GM12878 (cell line): ENCODE measurements at regions not wholly inside any gene's neighbourhood (a gene's known extent, or its start where the extent isn't known, plus 50 kb on each side); places are given as distances from the start of the nearest gene placed in this dataset.

Experiments
- ATAC-seq: fragments of 200-7000 bp; cut with Tn5 transposase; 3 replicates; pipeline ENCODE4 v1.9.1; 2020; ENCODE audit warnings: mild to moderate bottlenecking, moderate library complexity
- BruUV-seq: library from RNA; stranded (reverse); fragments of 400-500 nt; replicated peaks from 2 replicates; lab custom pipeline; 2021; lab: Mats Ljungman, UMichigan
- CTCF ChIA-PET: fragments of 300-600 bp; sonication (Branson Sonifier 250); formaldehyde crosslinking; extraction: SDS; loops from one replicate; lab custom pipeline; 2021; ENCODE audit warnings: inconsistent platforms; lab: Yijun Ruan, JAX
- POLR2A ChIA-PET: fragments of 350-600 bp; formaldehyde crosslinking; extraction: SDS; loops from one replicate; lab custom pipeline; 2021; ENCODE audit warnings: inconsistent platforms; lab: Charles Lee
- RAD21 ChIA-PET: fragments of 300-600 bp; sonication (Branson Sonifier 250); formaldehyde crosslinking; loops from one replicate; lab custom pipeline; 2023; ENCODE audit warnings: antibody characterized with exemption; ENCODE audit not compliant: unreplicated experiment; lab: Charles Lee
- SMC1A ChIA-PET: fragments of 300-600 bp; sonication (Branson Sonifier 250); formaldehyde crosslinking; loops from one replicate; lab custom pipeline; 2023; ENCODE audit not compliant: unreplicated experiment, uncharacterized antibody; lab: Charles Lee
- DNase-seq: peaks from one replicate; pipeline ENCODE4 v3.0.0-alpha.2; 2011; ENCODE audit warnings: low read depth, low spot score
- FAIRE-seq: peaks from 3 replicates; lab custom pipeline; 2011; peaks lifted over from hg19 to GRCh38; lab: Jason Lieb, UNC
- H2AFZ ChIP-seq: 2 replicates; pipeline ENCODE4 v1.6.0; 2011; ENCODE audit warnings: low read depth, low read length, control low read depth; ENCODE audit not compliant: control insufficient read depth
- H3K27ac ChIP-seq: 2 replicates; pipeline ENCODE4 v1.5.1; 2011; ENCODE audit warnings: control low read depth; ENCODE audit not compliant: control insufficient read depth, insufficient read depth
- H3K27me3 ChIP-seq, 2 experiments: replicated peaks in 1 of 2; 2 replicates each; pipeline versions ENCODE4 v1.6.0 to v1.6.1; 2011; ENCODE audit warnings: low read length in 1 of 2; ENCODE audit not compliant: control insufficient read depth in 2 of 2, insufficient read depth in 2 of 2
- H3K36me3 ChIP-seq, 2 experiments: 2 replicates each; pipeline ENCODE4 v1.5.1; 2011; ENCODE audit warnings: low read length in 1 of 2; ENCODE audit not compliant: control insufficient read depth in 2 of 2, insufficient read depth in 2 of 2
- H3K4me1 ChIP-seq: 2 replicates; pipeline ENCODE4 v1.6.1; 2011; ENCODE audit warnings: mild to moderate bottlenecking, low read length, moderate library complexity, mixed read lengths; ENCODE audit not compliant: control insufficient read depth, insufficient read depth
- H3K4me2 ChIP-seq: 2 replicates; pipeline ENCODE4 v1.6.0; 2011; ENCODE audit warnings: control low read depth; ENCODE audit not compliant: control insufficient read depth, insufficient read depth
- H3K4me3 ChIP-seq: fragments of 200-600 bp; sonication (generic); 2 replicates; pipeline ENCODE4 v1.5.1; 2016
- H3K79me2 ChIP-seq: 2 replicates; pipeline ENCODE4 v1.6.0; 2011; ENCODE audit warnings: low read length; ENCODE audit not compliant: control insufficient read depth, insufficient read depth
- H3K9ac ChIP-seq: 2 replicates; pipeline ENCODE4 v1.8.0; 2011; ENCODE audit warnings: low read length, control low read depth, mixed read lengths; ENCODE audit not compliant: control insufficient read depth, insufficient read depth
- H3K9me3 ChIP-seq: replicated peaks from 3 replicates; pipeline ENCODE4 v1.5.1; 2011; ENCODE audit warnings: mild to moderate bottlenecking, low read length; ENCODE audit not compliant: control insufficient read depth, insufficient read depth
- H4K20me1 ChIP-seq: 2 replicates; pipeline ENCODE4 v1.6.0; 2011; ENCODE audit not compliant: control insufficient read depth, insufficient read depth
- CREB1 ChIP-seq: IDR thresholded peaks from 2 replicates; pipeline ENCODE4 v1.6.1; 2012; ENCODE audit warnings: low read depth, mild to moderate bottlenecking, inconsistent platforms
- GABPA ChIP-seq: IDR thresholded peaks from 2 replicates; pipeline ENCODE4 v1.6.1; 2014; ENCODE audit warnings: antibody characterized with exemption, low read depth, mild to moderate bottlenecking, inconsistent platforms
- HDAC6 ChIP-seq: fragments of 200-600 bp; sonication (generic); IDR thresholded peaks from one replicate; pipeline ENCODE4 v1.8.0; 2017; ENCODE audit warnings: antibody characterized with exemption; ENCODE audit not compliant: unreplicated experiment
- LARP7 ChIP-seq: fragments of 450-650 bp; IDR thresholded peaks from 2 replicates; pipeline ENCODE4 v1.6.1; 2017; ENCODE audit warnings: mild to moderate bottlenecking
- MXI1 ChIP-seq: fragments of 150-350 bp; IDR thresholded peaks from 2 replicates; pipeline ENCODE4 v1.6.1; 2011; ENCODE audit warnings: low read depth, mild to moderate bottlenecking, inconsistent platforms, low read length, improper control_type of control experiment
- MYB ChIP-seq: fragments of 150-350 bp; IDR thresholded peaks from 2 replicates; pipeline ENCODE4 v1.6.1; 2014; ENCODE audit warnings: mild to moderate bottlenecking, low read depth, low read length, borderline replicate concordance
- MYC ChIP-seq: IDR thresholded peaks from 2 replicates; pipeline ENCODE4 v1.6.1; 2011; ENCODE audit warnings: mild to moderate bottlenecking, low read length, moderate library complexity, inconsistent platforms; ENCODE audit not compliant: insufficient read depth, insufficient replicate concordance, insufficient read length, severe bottlenecking
- NFIC ChIP-seq: IDR thresholded peaks from 2 replicates; pipeline ENCODE4 v1.6.1; 2012; ENCODE audit warnings: low read depth, mild to moderate bottlenecking, inconsistent platforms, low read length, moderate library complexity
- NR2C2 ChIP-seq: IDR thresholded peaks from 2 replicates; pipeline ENCODE4 v1.6.1; 2011; ENCODE audit warnings: borderline replicate concordance, low read depth; ENCODE audit not compliant: control insufficient read depth, insufficient read length
- SIN3A ChIP-seq: IDR thresholded peaks from 2 replicates; pipeline ENCODE4 v1.6.1; 2012; ENCODE audit warnings: low read depth, low read length, improper control_type of control experiment
- STAT1 ChIP-seq: fragments of 450-650 bp; conservative IDR thresholded peaks from 2 replicates; pipeline ENCODE4 v1.6.1; 2014; ENCODE audit warnings: antibody characterized with exemption, mild to moderate bottlenecking
- WGBS: methylation state at CpG from one replicate; pipeline ENCODE4 v1.1.6; 2016; ENCODE audit warnings: low lambda C conversion rate; ENCODE audit not compliant: insufficient replicate concordance, insufficient coverage; ENCODE audit errors: missing lambda C conversion rate; 5-methylcytosine and 5-hydroxymethylcytosine counted together
- in situ Hi-C: fragments of 300-500 bp; cut with MboI; formaldehyde crosslinking; loops from 9 replicates; pipeline ENCODE4 v1.14.3; 2018; ENCODE audit warnings: mixed read lengths
- intact Hi-C: fragments of 100-400 bp; cut with micrococcal nuclease; formaldehyde crosslinking; loops from one replicate; pipeline ENCODE4 v1.14.2; 2022; ENCODE audit not compliant: unreplicated experiment
- TF ChIP-seq, protein P1 (sequence below): fragments of 450-650 bp; IDR thresholded peaks from 2 replicates; pipeline ENCODE4 v1.6.1; 2017; ENCODE audit warnings: mild to moderate bottlenecking, moderate library complexity
- TF ChIP-seq, protein P2 (sequence below): IDR thresholded peaks from 2 replicates; pipeline ENCODE4 v1.6.1; 2012; ENCODE audit warnings: low read depth, low read length, improper control_type of control experiment

DNA sequence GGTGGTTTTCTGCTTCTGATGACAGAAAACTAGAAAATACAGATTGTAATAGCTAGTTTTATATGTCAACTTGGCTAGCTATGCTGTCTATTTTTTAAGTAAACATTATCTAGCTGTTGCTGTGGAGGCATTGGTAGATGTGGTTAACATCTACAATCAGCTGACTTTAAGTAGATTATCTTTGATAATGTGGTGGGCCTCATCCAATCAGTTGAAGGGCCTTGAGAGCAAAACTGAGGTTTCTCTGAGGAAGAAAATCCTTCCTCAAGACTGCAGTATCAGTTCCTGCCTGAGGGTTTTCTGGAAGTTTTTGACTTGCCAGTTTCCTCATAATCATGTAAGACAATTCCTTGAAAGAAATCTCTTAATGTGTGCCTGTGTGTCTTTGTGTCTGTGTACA is 75.9 kb upstream of the SPHKAP start:
- Histone ChIP-seq H3K36me3 (no peaks in the 10 kb centered on the region), H3K4me1 (no peaks in the 10 kb centered on the region), H3K4me3 (no peak overlapping the region), H3K9me3 (no peaks in the 10 kb centered on the region), H3K79me2 (no peaks in the 10 kb centered on the region), H3K27ac (no peak overlapping the region)
- intact Hi-C loops, result no loop called here
- no peak for ATAC-seq
- FAIRE-seq, result no peak
- RAD21 ChIA-PET, result no interaction called here
- TF ChIP-seq MYC (no peak), GABPA (no peak), NFIC (no peak), SIN3A (no peak), STAT1 (no peak), NR2C2 (no peak)
- TF ChIP-seq, all 136 proteins: peak for 0
- no peak for DNase-seq
- Histone ChIP-seq H3K27me3 (no peaks in the 10 kb centered on the region), H3K4me2 (no peak overlapping the region), H2AFZ (no peak overlapping the region), H4K20me1 (no peaks in the 10 kb centered on the region), H3K9ac (no peak overlapping the region)
- SMC1A ChIA-PET, result interaction anchor here (0.6 to 2.0 kb wide), 4 partner anchors 9 to 103 kb away, joined by 3 to 6 read pairs (median 4); no protein-coding TSS in a partner anchor
- POLR2A ChIA-PET, result no interaction called here
- CTCF ChIA-PET, result no interaction called here
- in situ Hi-C loops, result no loop called here
- no TSS peak for BruUV-seq

DNA sequence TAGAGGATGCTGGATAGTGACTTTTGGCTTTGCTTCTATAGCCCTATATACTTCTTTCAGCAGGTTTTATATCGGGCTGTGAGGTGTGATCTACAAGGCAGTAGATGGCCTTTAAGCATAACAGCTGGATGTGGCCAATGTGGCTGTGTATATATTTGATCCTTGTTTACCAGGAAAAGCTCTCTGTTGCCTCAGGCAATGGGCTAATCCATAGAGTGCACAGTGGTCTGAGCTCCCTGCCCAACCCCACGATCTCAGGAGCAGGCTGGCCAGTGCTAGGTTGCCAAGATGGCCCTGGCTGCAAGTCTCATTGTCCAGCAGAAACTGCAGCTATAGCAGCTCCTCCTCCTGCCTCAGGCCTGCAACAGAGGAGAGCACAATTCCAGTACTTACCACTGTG is 72.3 kb upstream of the SPHKAP start:
- H3K79me2 ChIP-seq, result no peaks in the 10 kb centered on the region
- ATAC-seq (no peak), FAIRE-seq (no peak), DNase-seq (no peak)
- no peak overlapping the region for H3K27ac ChIP-seq
- no TSS peak for BruUV-seq
- 0% methylated on average over 2 of the region's 2 CpGs for WGBS
- no peaks in the 10 kb centered on the region for H3K27me3 ChIP-seq
- POLR2A ChIA-PET, result no interaction called here
- no peaks in the 10 kb centered on the region for H3K36me3 ChIP-seq
- in situ Hi-C loops (no loop called here), intact Hi-C loops (no loop called here)
- H3K9ac ChIP-seq, result no peak overlapping the region
- CTCF ChIA-PET, result no interaction called here
- H3K4me2 ChIP-seq, result no peak overlapping the region
- H3K4me1 ChIP-seq, result no peaks in the 10 kb centered on the region
- H2AFZ ChIP-seq, result no peak overlapping the region
- H3K4me3 ChIP-seq, result no peak overlapping the region
- no peaks in the 10 kb centered on the region for H4K20me1 ChIP-seq
- SMC1A ChIA-PET, result no interaction called here
- no peaks in the 10 kb centered on the region for H3K9me3 ChIP-seq
- RAD21 ChIA-PET, result no interaction called here
- TF ChIP-seq MYC, result no peak
- no peak for TF ChIP-seq HDAC6
- TF ChIP-seq MYB, result no peak
- TF ChIP-seq, protein P1, sequence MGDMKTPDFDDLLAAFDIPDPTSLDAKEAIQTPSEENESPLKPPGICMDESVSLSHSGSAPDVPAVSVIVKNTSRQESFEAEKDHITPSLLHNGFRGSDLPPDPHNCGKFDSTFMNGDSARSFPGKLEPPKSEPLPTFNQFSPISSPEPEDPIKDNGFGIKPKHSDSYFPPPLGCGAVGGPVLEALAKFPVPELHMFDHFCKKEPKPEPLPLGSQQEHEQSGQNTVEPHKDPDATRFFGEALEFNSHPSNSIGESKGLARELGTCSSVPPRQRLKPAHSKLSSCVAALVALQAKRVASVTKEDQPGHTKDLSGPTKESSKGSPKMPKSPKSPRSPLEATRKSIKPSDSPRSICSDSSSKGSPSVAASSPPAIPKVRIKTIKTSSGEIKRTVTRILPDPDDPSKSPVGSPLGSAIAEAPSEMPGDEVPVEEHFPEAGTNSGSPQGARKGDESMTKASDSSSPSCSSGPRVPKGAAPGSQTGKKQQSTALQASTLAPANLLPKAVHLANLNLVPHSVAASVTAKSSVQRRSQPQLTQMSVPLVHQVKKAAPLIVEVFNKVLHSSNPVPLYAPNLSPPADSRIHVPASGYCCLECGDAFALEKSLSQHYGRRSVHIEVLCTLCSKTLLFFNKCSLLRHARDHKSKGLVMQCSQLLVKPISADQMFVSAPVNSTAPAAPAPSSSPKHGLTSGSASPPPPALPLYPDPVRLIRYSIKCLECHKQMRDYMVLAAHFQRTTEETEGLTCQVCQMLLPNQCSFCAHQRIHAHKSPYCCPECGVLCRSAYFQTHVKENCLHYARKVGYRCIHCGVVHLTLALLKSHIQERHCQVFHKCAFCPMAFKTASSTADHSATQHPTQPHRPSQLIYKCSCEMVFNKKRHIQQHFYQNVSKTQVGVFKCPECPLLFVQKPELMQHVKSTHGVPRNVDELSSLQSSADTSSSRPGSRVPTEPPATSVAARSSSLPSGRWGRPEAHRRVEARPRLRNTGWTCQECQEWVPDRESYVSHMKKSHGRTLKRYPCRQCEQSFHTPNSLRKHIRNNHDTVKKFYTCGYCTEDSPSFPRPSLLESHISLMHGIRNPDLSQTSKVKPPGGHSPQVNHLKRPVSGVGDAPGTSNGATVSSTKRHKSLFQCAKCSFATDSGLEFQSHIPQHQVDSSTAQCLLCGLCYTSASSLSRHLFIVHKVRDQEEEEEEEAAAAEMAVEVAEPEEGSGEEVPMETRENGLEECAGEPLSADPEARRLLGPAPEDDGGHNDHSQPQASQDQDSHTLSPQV, result no peak
- TF ChIP-seq MXI1, result no peak
- TF ChIP-seq, protein P2, sequence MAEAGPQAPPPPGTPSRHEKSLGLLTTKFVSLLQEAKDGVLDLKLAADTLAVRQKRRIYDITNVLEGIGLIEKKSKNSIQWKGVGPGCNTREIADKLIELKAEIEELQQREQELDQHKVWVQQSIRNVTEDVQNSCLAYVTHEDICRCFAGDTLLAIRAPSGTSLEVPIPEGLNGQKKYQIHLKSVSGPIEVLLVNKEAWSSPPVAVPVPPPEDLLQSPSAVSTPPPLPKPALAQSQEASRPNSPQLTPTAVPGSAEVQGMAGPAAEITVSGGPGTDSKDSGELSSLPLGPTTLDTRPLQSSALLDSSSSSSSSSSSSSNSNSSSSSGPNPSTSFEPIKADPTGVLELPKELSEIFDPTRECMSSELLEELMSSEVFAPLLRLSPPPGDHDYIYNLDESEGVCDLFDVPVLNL, result no peak
- no peak for TF ChIP-seq LARP7
- no peak for TF ChIP-seq CREB1
